ENCODE measurements at regions not wholly inside any gene's neighbourhood (a gene's known extent, or its start where the extent isn't known, plus 50 kb on each side); places are given as distances from the start of the nearest gene placed in this dataset.
"Not testable (repeated sequence)": the region's sequence is repeated elsewhere in the genome, so short reads cannot be mapped to it uniquely, and the experiment has no call there.

DNA sequence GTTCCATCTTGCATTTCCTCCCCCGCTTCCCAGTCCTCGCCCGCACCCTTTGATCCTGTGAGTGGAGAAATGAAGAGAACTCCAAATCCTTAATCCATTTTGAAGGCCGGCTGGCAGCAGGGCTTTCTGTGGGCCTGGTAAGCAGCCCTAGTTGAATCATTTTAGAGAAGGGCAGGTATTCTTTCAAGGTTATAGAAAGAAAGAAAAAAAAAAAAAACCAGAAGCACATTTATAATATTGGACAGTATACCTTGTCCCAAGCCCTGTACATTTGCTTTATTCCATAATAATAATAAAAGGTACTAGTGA lies 103.7 kb downstream of the PROP1 start:
- not testable (repeated sequence) for H3K27me3 Mint-ChIP-seq (ENCODE audit: low read depth); H3K9me3 Mint-ChIP-seq; H3K4me3 Mint-ChIP-seq; H3K36me3 Mint-ChIP-seq; H3K27ac Mint-ChIP-seq; DNase-seq (ENCODE audit: low spot score in 2 of 2, unreplicated experiment in 2 of 2); H3K4me1 Mint-ChIP-seq

DNA sequence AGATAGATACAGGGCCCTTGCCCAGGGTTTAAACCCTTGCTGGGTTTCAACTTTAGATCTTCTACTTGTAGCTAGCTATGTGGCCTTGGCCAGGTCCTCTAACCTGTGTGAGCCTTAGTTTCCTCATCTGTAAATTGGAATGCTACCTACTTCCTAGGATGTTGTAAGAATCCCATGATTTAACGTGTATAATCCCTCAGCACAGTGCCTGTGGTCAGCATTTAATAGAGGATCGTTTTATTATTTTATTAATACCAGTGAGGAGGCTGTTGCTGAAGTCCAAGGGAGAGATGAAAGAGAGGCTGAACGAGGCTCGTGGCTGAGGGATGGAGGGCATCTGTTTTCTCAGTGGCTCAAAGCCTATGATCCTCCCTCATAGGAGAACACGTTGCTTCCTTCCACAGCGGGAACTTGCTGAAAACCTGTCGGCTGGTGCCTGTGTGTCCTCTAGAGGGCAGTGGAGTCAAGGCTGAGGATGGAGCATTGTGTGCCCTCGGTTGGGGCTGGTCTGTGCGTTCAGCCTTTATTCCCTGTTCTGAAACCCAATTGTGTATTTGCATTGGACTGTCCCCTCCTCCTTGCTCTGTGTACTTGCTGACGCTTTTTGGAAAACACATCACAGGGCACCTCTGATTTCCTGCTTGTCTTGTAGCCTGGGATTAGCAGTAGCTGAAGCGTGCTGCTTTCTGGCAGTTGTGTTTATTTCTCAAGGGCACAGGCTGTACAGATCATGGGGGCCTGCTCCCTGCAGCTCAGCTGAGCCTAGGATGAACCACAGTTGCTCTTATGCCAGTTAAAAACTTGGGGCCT lies 104.3 kb downstream of the PROP1 start:
- H3K9me3 Mint-ChIP-seq; H3K4me1 Mint-ChIP-seq; H3K4me3 Mint-ChIP-seq; H3K27ac Mint-ChIP-seq; H3K36me3 Mint-ChIP-seq; DNase-seq (ENCODE audit: low spot score in 2 of 2, unreplicated experiment in 2 of 2); H3K27me3 Mint-ChIP-seq (ENCODE audit: low read depth): not testable (repeated sequence)

DNA sequence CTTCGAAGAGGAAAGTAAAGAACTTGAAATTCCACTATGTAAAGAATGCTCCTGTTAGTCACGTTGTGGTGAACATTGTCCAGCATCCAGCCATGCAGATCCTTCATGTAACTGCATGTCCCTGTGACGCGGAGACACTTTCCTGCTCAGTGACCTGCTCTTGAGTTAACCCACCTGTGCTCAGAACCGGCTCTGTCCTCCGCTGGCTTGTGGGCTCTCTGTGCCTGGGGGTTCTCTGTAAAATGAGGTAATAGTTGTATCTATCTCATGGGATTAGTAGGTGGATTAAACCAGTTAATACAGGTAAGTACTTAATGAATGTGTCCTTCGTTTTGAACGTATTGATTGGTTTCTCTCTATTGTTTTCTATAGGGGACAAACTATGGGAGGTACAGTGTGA lies 100.6 kb upstream of the FAM153A start:
- not testable (repeated sequence) for H3K27ac Mint-ChIP-seq; H3K36me3 Mint-ChIP-seq; H3K27me3 Mint-ChIP-seq (ENCODE audit: low read depth); H3K4me3 Mint-ChIP-seq; H3K4me1 Mint-ChIP-seq; H3K9me3 Mint-ChIP-seq; DNase-seq (ENCODE audit: low spot score in 2 of 2, unreplicated experiment in 2 of 2)

- DNase-seq (ENCODE audit: low spot score in 2 of 2, unreplicated experiment in 2 of 2); H3K36me3 Mint-ChIP-seq; H3K9me3 Mint-ChIP-seq; H3K27ac Mint-ChIP-seq; H3K27me3 Mint-ChIP-seq (ENCODE audit: low read depth); H3K4me1 Mint-ChIP-seq: not testable (repeated sequence)
- H3K4me3 Mint-ChIP-seq = peak overlapping the region; percentile 68
Observed at GRCh38 chr5:177875900-177876238, 93.2 kb upstream of the FAM153A start.

GRCh38 chr5:177875013-177875899 lies 92.6 kb upstream of the FAM153A start:
- H3K27me3 Mint-ChIP-seq (ENCODE audit: low read depth); H3K36me3 Mint-ChIP-seq; H3K9me3 Mint-ChIP-seq; DNase-seq (ENCODE audit: low spot score in 2 of 2, unreplicated experiment in 2 of 2); H3K27ac Mint-ChIP-seq; H3K4me3 Mint-ChIP-seq; H3K4me1 Mint-ChIP-seq: not testable (repeated sequence)

DNA sequence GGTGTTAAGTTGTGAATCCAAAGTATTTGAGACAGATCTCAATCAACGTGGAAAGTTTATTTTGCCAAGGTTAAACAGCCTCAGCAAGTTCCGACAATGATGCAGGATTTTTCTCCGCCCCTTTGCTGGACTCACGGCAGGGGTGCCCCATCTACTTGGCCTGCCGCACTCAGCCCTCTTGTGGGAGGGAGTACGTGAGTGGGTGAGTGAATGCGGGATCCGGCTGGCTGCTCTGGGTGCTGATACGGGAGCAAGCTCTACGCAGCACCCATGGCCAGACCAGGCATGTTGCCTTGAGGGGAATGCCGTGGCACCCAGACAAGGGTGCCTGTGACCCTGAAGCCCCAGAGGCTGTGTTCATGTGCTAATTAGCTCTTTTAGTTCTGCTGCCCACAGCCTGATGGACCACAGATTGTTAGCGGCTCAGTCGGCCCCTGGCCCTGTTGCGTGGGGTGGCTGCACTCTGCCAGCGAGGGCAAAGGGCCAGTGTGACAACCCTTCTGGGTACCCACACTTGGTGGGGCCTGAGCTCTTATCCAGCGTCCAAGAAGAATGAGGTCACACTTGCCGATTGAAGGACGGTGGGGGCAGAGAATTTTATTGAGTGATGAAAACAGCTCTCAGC lies 81.2 kb upstream of the FAM153A start:
- not testable (repeated sequence) for H3K36me3 Mint-ChIP-seq; H3K27ac Mint-ChIP-seq; H3K9me3 Mint-ChIP-seq; H3K4me1 Mint-ChIP-seq; DNase-seq (ENCODE audit: low spot score in 2 of 2, unreplicated experiment in 2 of 2); H3K4me3 Mint-ChIP-seq; H3K27me3 Mint-ChIP-seq (ENCODE audit: low read depth)

DNA sequence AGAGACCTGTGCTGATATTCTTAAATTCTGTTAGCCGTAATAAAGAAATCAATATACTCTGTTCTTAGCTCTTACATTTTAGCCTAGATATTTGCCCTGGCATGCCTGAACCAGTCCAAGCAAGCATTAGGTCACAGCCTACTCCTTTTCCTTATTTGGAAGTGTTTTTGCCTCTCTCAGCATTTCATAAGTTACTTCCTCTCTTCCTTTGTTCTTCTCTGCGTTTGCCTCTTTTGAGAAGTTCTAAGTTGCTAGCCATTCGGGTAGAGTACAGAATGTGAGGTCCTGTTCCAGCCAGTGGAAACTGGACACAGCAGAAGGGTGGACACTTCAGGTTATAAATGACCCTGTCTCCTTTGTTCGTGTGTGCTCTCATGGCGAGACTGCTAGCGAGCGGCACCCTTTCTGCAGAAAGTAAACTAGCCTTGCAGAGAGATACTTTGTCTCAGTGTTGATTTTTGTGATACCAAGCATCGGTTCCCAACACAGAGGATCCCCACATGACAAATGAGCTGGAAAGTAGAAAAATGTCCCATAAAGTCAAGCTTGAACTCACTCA lies 75.0 kb upstream of the FAM153A start:
- H3K4me3 Mint-ChIP-seq; H3K9me3 Mint-ChIP-seq; H3K27me3 Mint-ChIP-seq (ENCODE audit: low read depth); H3K27ac Mint-ChIP-seq; H3K4me1 Mint-ChIP-seq; DNase-seq (ENCODE audit: low spot score in 2 of 2, unreplicated experiment in 2 of 2); H3K36me3 Mint-ChIP-seq: not testable (repeated sequence)

- H3K36me3 Mint-ChIP-seq; H3K27ac Mint-ChIP-seq; H3K27me3 Mint-ChIP-seq (ENCODE audit: low read depth); H3K9me3 Mint-ChIP-seq; H3K4me3 Mint-ChIP-seq; DNase-seq (ENCODE audit: low spot score in 2 of 2, unreplicated experiment in 2 of 2); H3K4me1 Mint-ChIP-seq: not testable (repeated sequence)
Observed at GRCh38 chr5:177856474-177856873, 73.8 kb upstream of the FAM153A start.

DNA sequence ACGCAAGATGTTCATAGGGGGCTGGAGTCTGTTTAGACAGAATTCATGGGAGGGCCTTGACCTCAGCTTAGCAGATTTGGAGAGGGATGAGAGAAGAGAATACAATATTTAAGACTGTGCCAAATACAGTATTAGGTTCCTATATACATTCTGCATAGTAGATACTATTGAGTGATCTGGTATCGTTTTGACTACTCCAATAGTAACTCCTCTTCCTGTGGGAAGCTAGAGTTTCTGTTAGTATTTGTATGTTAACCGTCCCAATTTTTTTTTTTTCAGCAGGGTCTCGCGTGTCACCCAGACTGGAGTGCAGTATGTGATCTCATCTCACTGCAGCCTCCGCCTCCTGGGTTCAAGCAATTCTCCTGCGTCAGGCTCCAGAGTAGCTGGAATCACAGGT lies 65.2 kb upstream of the FAM153A start:
- not testable (repeated sequence) for H3K36me3 Mint-ChIP-seq; H3K9me3 Mint-ChIP-seq; H3K4me1 Mint-ChIP-seq; H3K27me3 Mint-ChIP-seq (ENCODE audit: low read depth); H3K4me3 Mint-ChIP-seq; H3K27ac Mint-ChIP-seq; DNase-seq (ENCODE audit: low spot score in 2 of 2, unreplicated experiment in 2 of 2)

DNA sequence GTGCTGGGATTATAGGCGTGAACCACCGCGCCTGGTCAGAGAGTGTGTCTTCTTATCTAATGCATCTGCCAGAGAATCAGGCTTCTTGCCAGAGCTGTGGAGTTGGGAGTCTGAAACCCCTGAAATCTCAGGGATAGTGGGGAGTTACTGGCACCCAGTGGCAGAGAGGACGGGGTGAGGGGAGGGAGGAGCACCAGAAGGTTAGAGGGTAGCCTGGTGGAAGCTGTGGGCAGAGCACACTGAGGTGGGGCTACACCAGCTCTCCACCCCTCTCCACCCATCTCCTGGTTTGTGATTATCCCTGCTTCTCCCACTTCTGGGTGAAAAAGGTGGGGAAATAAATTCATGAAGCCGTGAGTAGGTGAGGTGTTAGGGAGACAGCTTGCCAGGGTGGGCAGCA lies 63.9 kb upstream of the FAM153A start:
- not testable (repeated sequence) for H3K4me3 Mint-ChIP-seq; H3K27me3 Mint-ChIP-seq (ENCODE audit: low read depth); H3K4me1 Mint-ChIP-seq; H3K9me3 Mint-ChIP-seq; H3K36me3 Mint-ChIP-seq; DNase-seq (ENCODE audit: low spot score in 2 of 2, unreplicated experiment in 2 of 2); H3K27ac Mint-ChIP-seq

GRCh38 chr5:177845906-177846305 lies 63.2 kb upstream of the FAM153A start:
- not testable (repeated sequence) for H3K27me3 Mint-ChIP-seq (ENCODE audit: low read depth); H3K4me3 Mint-ChIP-seq; H3K4me1 Mint-ChIP-seq; H3K27ac Mint-ChIP-seq; H3K36me3 Mint-ChIP-seq; H3K9me3 Mint-ChIP-seq; DNase-seq (ENCODE audit: low spot score in 2 of 2, unreplicated experiment in 2 of 2)

GRCh38 chr5:177836191-177836590 lies 53.5 kb upstream of the FAM153A start:
- H3K4me1 Mint-ChIP-seq; H3K27ac Mint-ChIP-seq; H3K36me3 Mint-ChIP-seq; DNase-seq (ENCODE audit: low spot score in 2 of 2, unreplicated experiment in 2 of 2); H3K9me3 Mint-ChIP-seq; H3K4me3 Mint-ChIP-seq: not testable (repeated sequence)
- peaks cover 10% of the 10 kb centered on the region for H3K27me3 Mint-ChIP-seq (ENCODE audit: low read depth)
